GM21786 (cell line): ENCODE measurements at regions not wholly inside any gene's neighbourhood (a gene's known extent, or its start where the extent isn't known, plus 50 kb on each side); places are given as distances from the start of the nearest gene placed in this dataset.

Source experiments
- ATAC-seq: cut with Tn5 transposase; IDR thresholded peaks from one replicate; pipeline ENCODE4 v1.9.1; 2021; ENCODE audit not compliant: unreplicated experiment

- no peak for ATAC-seq
Observed at GRCh38 chr11:127567237-127567932, 566.8 kb upstream of the KIRREL3 start.

DNA sequence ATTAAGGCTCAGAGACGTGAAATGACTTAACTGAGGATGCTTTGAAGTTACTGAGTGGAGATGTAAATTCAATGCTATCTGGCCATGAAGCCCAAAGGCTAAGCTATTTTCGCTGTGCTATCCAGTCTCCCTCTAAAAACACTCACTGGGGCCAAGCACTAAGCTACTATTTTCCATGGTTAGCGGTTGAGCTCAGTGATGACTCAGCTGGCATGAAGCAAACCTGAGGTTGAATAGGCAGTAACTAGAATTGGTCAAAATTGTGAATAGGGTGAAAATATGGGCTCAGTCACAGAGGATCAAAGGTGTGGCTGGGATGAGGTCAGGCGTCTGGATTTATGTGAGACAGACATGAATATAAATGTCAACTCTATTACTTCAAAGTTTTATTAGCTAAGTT, 564.2 kb upstream of the KIRREL3 start:
- ATAC-seq: no peak

GRCh38 chr11:127559978-127560377, 559.4 kb upstream of the KIRREL3 start:
- no peak for ATAC-seq

- ATAC-seq: no peak
Observed at GRCh38 chr11:127552446-127552845, 551.9 kb upstream of the KIRREL3 start.

- ATAC-seq: no peak
Observed at GRCh38 chr11:127531167-127531566, 530.6 kb upstream of the KIRREL3 start.

DNA sequence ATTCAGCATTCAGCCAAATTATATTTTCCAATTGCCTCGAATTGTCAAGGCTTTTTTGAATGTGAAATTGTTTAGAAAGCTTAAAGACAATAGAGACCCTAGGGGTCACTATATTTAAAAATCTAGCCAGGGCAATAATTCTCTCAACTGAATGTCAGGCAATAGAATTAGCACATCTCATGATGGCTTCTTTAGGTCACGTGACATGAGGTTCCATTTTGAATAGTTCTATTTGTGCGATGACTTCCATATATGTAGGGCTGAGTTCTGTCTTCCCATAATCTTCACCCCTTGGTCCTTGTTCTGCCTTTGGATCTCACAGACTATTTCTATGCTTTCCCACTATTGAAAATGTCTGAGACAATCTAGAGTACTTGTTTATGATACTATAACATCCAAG, 527.7 kb upstream of the KIRREL3 start:
- ATAC-seq: no peak

- ATAC-seq: no peak
Observed at GRCh38 chr11:127524618-127525017, 524.0 kb upstream of the KIRREL3 start.

GRCh38 chr11:127521413-127521812, 520.8 kb upstream of the KIRREL3 start:
- no peak for ATAC-seq

GRCh38 chr11:127507851-127508250, 507.3 kb upstream of the KIRREL3 start:
- ATAC-seq: no peak

DNA sequence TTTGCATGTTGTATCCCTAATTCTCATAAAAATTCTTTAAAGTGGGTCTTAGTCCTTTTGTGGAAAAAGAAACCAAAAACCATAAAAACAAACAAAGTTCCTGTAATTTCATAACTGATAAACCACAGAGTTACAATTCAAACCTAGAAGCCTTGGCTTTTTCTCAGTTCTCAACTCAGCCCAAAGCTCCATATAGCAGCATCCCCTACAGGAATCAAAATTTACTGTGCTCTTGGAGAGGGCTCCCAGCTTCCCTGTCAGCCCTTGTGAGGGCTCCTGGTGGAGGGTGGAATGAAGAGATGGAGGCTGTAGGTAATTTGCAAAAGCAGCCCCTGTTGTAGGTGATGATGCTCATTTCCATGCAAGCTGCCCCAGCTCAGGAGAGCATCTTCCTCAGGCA, 506.1 kb upstream of the KIRREL3 start:
- ATAC-seq: no peak

- no peak for ATAC-seq
Observed at GRCh38 chr11:127506126-127506525, 505.6 kb upstream of the KIRREL3 start.

GRCh38 chr11:127496165-127496564, 495.6 kb upstream of the KIRREL3 start:
- no peak for ATAC-seq

DNA sequence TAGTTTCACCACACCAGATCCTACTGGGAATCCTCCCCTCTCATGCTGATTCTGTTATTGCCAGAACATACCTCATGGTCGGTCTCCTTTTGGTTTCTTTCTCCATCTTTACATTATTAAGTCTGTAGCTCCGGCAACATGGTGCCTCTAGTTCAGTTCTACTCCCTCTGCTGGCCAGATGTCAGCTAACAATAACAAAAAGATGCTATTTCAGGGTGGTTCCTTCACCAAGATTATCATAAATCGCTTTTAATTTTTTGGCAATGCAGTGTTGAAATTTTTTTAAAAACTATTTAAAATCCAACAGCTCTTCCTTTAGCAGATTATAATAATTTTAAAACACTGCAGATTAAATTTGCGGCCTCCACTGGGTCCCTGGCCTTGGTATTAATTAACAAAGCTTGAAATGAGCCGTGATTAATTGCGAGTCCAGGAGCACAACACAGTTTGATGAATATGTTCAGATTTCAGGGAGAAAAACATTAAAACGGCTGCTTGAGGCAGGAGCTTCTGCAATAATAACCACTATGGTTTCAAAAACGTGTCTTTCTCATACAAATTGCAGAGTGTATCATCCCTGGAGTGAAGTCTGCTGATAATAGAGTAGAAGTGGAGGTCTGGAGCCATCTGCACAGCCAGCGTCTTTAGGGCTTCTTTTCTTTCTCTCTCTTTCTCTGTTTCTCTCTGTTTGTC, 492.9 kb upstream of the KIRREL3 start:
- ATAC-seq: no peak

DNA sequence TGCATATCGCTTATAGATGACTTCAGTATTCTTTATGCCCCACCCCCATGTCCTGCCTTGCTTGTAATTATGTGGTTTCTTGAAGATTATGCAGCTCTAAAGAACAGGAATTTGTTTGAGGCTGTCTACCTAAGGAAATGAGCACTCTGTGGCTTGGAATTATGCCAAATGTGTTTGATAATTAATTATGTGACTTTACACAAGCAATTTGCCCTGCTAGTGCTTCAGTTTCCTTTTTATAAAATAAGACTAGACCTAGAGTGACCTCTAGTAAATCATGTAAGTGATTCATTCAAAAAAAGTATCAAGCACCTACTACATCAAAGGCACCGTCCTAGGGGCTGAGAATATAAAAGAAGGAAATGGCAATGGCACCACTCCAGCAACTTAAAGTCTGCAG, 491.5 kb upstream of the KIRREL3 start:
- no peak for ATAC-seq

- no peak for ATAC-seq
Observed at GRCh38 chr11:127491589-127491988, 491.0 kb upstream of the KIRREL3 start.

- no peak for ATAC-seq
Observed at GRCh38 chr11:127490896-127491295, 490.3 kb upstream of the KIRREL3 start.

GRCh38 chr11:127485541-127485940, 485.0 kb upstream of the KIRREL3 start:
- no peak for ATAC-seq

DNA sequence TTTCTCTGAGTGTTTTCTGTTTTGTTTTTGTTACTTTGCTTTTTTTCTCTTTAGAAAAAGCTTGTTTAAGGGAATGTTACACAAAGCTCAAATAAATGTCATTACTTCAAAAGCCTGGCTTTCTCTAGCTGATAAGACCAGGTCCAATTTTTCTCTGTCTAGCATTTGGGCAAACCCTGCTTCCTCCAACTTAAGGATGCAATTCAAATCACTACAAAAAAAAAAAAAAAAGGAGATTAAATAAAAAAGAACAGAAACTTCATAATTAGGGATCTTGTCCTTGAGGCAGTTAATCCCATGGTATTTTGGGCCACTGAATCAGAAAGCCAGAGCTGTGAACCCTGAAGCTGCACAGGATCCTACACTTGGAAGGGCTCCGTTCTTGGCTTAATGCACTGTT, 480.8 kb upstream of the KIRREL3 start:
- ATAC-seq: no peak

- ATAC-seq: no peak
Observed at GRCh38 chr11:127478826-127479225, 478.3 kb upstream of the KIRREL3 start.

GRCh38 chr11:127474766-127475165, 474.2 kb upstream of the KIRREL3 start:
- no peak for ATAC-seq

DNA sequence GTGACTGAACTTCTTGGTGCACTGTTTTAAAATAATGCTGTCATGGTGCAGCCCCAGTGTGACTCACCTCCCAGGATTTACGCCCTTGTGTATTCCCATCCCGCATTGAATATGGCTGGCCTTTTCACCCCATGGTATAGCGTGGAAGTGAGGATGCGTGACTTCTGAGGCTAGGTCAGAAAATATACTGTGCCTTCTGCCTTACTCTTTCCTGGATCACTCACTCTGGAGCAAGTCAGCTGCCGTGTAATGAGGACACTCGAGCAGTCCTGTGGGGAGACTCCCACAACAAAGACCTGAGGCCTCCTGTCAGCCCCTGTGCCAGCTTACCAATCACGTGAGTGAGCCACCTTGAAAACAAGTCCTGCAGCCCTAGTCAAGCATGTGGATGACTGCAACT, 471.9 kb upstream of the KIRREL3 start:
- no peak for ATAC-seq

DNA sequence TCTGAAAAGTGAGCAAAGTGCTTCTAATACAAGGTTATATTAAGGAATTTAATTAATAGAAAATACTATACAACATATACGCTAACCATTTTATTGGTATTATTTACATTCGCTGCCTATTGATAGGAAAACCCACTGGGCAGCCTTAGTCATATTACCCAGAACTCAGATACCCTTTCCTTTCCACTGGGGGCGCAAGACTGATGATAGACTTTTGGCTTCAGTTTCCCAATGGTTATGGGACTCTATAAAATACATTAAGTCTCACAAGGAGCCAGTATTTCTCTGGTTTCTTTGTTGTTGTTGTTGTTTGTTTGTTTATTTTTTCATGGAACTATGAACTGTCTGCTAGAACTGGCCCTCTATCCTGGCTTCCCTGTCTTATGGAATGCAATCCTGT, 471.1 kb upstream of the KIRREL3 start:
- no peak for ATAC-seq
